Left cardiac atrium (tissue), 4 donors: ENCODE measurements at regions not wholly inside any gene's neighbourhood (a gene's known extent, or its start where the extent isn't known, plus 50 kb on each side); places are given as distances from the start of the nearest gene placed in this dataset.
"Not testable (repeated sequence)": the region's sequence is repeated elsewhere in the genome, so short reads cannot be mapped to it uniquely, and the experiment has no call there.

Experiments
- ATAC-seq, 2 donors: fragments of 200-7000 bp; cut with Tn5 transposase; one replicate each; pipeline ENCODE4 v1.9.1; 2020; ENCODE audit warnings: mild to moderate bottlenecking in 2 of 2, moderate library complexity in 2 of 2
- DNase-seq: peaks from one replicate; pipeline ENCODE4 v3.0.0-alpha.2; 2020
- intact Hi-C, 2 donors: fragments of 100-400 bp; cut with DNase I; formaldehyde crosslinking; loops; one replicate each; pipeline versions ENCODE4 v1.14.1 to v1.15.1; 2022 to 2023
- donor health status: DM: no; HTN: yes; CAD: no.
- donor health status: DM: no; HTN: yes; CAD: no; lungs with severe emphysema.
- donor health status: DM: yes; HTN: yes; CAD: no.
- donor health status: Dilated cardiomyopathy.

GRCh38 chrY:16715278-16715677 is 1164.7 kb downstream of the CDY2B start:
- DNase-seq (no peak), ATAC-seq (no peak)
- intact Hi-C loops = no loop called here

GRCh38 chrY:16673102-16673787 is 1206.8 kb downstream of the CDY2B start:
- no peak for DNase-seq
- intact Hi-C loops = no loop called here
- no peak for ATAC-seq

GRCh38 chrY:16668402-16668801 is 1211.6 kb downstream of the CDY2B start:
- intact Hi-C loops = no loop called here
- ATAC-seq = no peak
- DNase-seq = no peak

DNA sequence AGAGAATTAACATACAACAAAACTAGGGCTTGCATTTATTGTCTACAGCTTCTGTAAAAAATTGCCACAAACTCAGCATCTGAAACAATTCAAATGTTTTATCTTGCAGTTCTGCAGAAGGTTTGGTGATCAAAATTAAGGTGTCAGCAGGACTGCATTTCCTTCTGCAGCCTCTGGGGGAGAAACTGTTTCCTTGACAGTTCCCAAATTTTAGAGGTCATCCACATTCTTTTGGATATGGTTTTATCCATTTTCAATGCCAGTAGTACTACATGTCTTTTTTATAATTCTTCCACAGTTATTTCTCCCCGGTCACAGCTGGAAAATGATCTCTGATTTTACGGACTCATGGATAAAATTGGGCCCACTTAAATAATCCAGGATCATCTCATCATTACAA is 1217.3 kb downstream of the CDY2B start:
- intact Hi-C loops = no loop called here
- DNase-seq (no peak), ATAC-seq (no peak)

- intact Hi-C loops = no loop called here
- no peak for ATAC-seq
- DNase-seq = no peak
These were observed 1220.7 kb downstream of the CDY2B start for GRCh38 chrY:16659340-16659739.

- ATAC-seq (no peak), DNase-seq (no peak)
- intact Hi-C loops = no loop called here
These were observed 1226.0 kb downstream of the CDY2B start for GRCh38 chrY:16653971-16654370.

GRCh38 chrY:16645991-16646390 is 1234.0 kb downstream of the CDY2B start:
- intact Hi-C loops = no loop called here
- DNase-seq (no peak), ATAC-seq (no peak)

DNA sequence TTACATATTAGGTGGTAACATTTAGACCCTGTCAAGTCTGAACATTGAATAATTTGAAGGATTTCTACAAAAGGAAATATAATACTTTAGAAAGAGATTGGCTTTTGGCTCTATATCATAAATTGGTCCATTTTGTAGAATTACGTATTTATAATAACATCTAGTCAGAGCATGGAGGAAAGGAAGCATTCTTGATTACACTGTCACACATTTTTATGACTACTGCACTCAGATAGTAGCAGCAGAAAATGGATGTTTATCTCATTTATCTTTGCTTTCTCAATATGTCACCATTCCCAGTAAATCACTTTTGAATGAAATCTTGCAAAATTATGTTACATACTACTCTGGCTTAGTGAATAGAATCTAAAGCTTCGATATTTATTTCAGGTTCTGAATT is 1234.6 kb downstream of the CDY2B start:
- DNase-seq (no peak), ATAC-seq (no peak)
- intact Hi-C loops = no loop called here

DNA sequence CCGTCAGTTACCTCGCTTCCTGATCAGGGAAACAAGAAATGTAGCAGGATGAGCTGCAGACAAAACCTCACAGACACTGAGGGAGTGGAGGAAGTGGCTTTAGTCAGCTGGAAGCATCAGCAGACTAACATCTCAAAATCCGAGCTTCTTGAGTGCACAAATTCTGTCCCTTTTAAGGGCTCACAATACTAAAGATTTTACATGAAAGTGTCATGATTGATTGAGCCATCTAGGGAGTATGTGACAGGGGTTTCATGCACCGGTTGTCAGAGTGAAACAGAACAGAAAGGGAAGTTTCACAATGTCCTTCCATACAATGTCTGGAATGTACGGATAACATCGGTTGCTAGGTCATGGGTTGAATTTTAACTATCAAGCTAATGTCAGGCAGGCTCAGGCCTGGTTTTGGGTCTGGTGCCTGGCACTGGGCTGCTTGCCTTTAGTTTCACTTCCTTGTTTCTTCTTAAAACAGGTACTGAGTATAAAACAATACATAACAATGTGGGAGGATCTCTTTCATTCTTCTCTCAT is 1235.7 kb downstream of the CDY2B start:
- DNase-seq (no peak), ATAC-seq (no peak)
- intact Hi-C loops = no loop called here

DNA sequence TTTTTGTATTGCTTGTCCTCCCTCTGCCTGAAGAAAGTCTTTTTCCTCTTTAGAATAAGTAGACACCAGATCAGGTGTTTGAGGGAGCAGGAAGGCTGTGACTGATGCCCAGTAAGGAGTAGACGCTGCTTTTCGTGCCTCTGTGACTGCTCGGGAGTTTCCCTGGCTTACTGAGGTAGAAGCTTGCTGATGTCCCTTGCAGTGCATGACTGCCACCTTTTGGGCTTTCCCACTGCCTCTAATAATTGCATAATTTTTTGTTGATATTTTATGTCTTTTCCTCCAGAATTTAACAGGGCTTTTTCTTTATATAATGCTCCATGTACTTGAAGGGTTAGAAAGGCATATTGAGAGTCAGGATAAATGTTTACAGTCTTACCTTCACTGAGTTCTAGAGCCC is 1240.2 kb downstream of the CDY2B start:
- DNase-seq (no peak), ATAC-seq (no peak)
- intact Hi-C loops = no loop called here

DNA sequence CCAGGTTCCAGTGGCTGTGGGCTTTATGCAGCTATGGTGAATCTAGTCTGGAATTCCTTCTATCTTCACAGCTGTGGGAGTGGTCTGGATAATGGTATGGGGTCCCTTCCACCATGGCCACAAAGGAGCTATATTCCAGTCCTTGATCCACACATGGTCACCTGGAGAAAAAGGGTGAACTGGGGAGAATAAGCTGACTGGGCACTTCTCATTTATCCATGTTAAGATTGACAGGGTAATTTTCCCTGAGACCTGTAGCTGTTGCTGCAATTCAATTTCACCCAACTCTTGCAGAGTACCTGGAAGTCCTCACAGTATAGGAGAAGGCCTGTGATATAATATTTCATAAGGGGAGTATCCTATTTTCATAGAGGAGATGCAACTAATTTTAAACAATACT is 1241.3 kb downstream of the CDY2B start:
- intact Hi-C loops, DNase-seq, ATAC-seq: not testable (repeated sequence)

DNA sequence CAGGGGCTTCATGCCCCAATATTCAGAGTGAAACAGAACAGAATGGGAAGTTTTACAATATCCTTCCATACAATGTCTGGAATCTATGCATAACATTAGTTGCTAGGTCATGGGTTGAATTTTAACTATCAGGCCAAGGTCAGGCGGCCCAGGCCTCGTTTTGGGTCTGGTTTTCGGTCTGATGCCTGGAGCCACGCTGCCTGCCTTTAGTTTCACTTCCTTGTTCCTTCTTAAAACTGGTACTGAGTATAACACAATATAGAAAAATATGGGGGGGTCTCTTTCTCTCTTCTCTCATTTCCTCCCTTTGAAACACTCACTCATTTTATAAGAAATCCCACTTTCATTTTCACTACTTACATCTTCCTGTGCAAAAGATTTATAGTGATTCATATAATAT is 1243.8 kb downstream of the CDY2B start:
- intact Hi-C loops = no loop called here
- no peak for DNase-seq
- no peak for ATAC-seq

DNA sequence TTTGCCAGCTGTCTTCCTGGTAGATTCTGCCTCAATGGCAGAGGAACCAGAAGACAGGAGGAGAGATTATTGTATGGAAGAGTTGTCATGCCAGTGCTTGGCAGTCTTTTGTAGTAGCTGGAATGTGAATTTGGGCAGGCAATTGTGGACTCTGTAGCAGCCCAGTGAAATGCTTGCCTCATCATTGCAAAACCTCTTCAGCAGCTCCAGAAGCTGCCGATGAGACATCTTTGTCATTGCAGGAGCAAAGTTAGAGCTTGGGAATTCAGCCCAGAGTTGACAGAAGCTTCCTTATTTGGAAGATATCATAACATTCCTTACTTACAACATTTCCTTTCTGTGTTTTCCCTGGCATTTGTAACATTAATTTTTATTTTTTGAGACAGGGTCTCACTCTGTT is 1250.9 kb downstream of the CDY2B start:
- peak in 1 of 2 donors; percentile 52 for ATAC-seq
- intact Hi-C loops = no loop called here
- no peak for DNase-seq

GRCh38 chrY:16627122-16627521 is 1252.9 kb downstream of the CDY2B start:
- intact Hi-C loops = no loop called here
- no peak for ATAC-seq

GRCh38 chrY:16616201-16616975 is 1263.6 kb downstream of the CDY2B start:
- DNase-seq (no peak), ATAC-seq (no peak)
- intact Hi-C loops = no loop called here

More at GRCh38 chrY:16627122-16627521, 1252.9 kb downstream of the CDY2B start:
- no peak for DNase-seq

GRCh38 chrY:16608679-16609078 is 1271.3 kb downstream of the CDY2B start:
- intact Hi-C loops = no loop called here
- ATAC-seq = no peak

GRCh38 chrY:16602146-16602545 is 1277.9 kb downstream of the CDY2B start:
- DNase-seq (no peak), ATAC-seq (no peak)
- intact Hi-C loops = no loop called here

More at GRCh38 chrY:16608679-16609078, 1271.3 kb downstream of the CDY2B start:
- no peak for DNase-seq

DNA sequence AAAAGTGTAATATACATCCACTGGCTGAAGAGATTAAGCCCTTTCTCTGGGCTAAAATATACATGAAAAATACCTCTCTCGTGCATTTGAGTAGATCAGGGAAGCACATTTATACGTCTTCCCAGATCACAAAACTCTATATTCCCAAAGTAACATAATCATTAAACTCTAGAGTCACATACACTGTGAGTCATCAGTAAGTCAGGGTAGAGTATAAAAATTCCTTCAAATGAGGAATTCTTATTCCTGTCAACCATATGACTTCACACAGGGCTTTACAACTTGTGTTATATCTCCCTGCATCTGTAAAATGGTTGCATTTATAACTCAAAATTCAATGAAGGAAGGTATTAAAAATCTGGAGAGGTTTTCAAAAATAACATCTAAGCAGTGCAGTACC is 1278.4 kb downstream of the CDY2B start:
- no peak for DNase-seq
- no peak for ATAC-seq
- intact Hi-C loops = no loop called here

DNA sequence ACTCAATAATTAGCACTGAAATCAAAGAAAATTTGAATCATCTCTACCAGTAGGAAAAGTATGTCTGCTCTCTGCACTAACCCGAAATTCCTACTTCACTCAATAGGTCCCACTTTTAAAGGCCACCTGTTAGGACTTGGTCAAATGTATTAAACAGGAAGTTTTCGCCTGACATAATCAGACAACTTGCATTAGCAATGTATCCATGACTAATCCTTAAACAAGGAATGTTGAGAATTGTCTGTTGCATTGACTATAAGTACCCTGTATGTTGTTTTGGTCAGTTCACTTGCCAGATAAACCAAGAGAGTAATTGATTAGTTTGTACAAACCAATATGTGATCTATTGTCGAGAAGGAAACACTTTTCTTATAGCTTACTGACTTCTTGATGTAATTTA is 1308.0 kb downstream of the CDY2B start:
- intact Hi-C loops = no loop called here
- no peak for ATAC-seq

GRCh38 chrY:16562491-16562890 is 1317.5 kb downstream of the CDY2B start:
- intact Hi-C loops = no loop called here
- no peak for DNase-seq
- no peak for ATAC-seq

More for the DNA sequence above, 1308.0 kb downstream of the CDY2B start:
- no peak for DNase-seq

- intact Hi-C loops = no loop called here
- no peak for DNase-seq
- no peak for ATAC-seq
These were observed 1358.0 kb downstream of the CDY2B start for GRCh38 chrY:16522021-16522420.
